Kidney (tissue), 13 donors: ENCODE measurements at regions not wholly inside any gene's neighbourhood (a gene's known extent, or its start where the extent isn't known, plus 50 kb on each side); places are given as distances from the start of the nearest gene placed in this dataset.
A peak's percentile ranks its signal among the peaks of the same experiment; 100 is the strongest.

Experiments
- DNase-seq, 5 donors: peaks; one replicate each; pipeline ENCODE4 v3.0.0-alpha.2; 2013 to 2020
- FAIRE-seq: peaks from 2 replicates; lab custom pipeline; 2012; peaks lifted over from hg19 to GRCh38; lab: Jason Lieb, UNC
- H3K27ac ChIP-seq, 2 donors: one replicate each; pipeline ENCODE4 v1.7.0; 2013; ENCODE audit warnings: low read depth in 2 of 2, low read length in 2 of 2, inconsistent platforms in 1 of 2
- H3K27me3 ChIP-seq: one replicate; pipeline ENCODE4 v1.7.1; 2013; ENCODE audit warnings: low read length, inconsistent platforms; ENCODE audit not compliant: control insufficient read depth, insufficient read depth
- H3K36me3 ChIP-seq, 3 donors: one replicate each; pipeline versions ENCODE4 v1.7.0 to v1.7.1; 2013; ENCODE audit warnings: low read length in 3 of 3, control low read depth in 1 of 3, inconsistent platforms in 1 of 3; ENCODE audit not compliant: insufficient read depth in 3 of 3, control insufficient read depth in 2 of 3
- H3K4me1 ChIP-seq, 3 donors: one replicate each; pipeline versions ENCODE4 v1.7.0 to v1.7.1; 2013; ENCODE audit warnings: low read length in 3 of 3, inconsistent platforms in 1 of 3, low read depth in 1 of 3; ENCODE audit not compliant: control insufficient read depth in 2 of 3, insufficient read depth in 2 of 3
- H3K4me3 ChIP-seq, 3 donors: one replicate each; pipeline versions ENCODE4 v1.7.0 to v1.8.1; 2013; ENCODE audit warnings: low read length in 3 of 3, control low read depth in 1 of 3, inconsistent platforms in 1 of 3
- H3K9ac ChIP-seq, 3 donors: one replicate each; pipeline versions ENCODE4 v1.7.0 to v1.7.1; 2013; ENCODE audit warnings: low read length in 3 of 3, control low read depth in 1 of 3, inconsistent platforms in 1 of 3
- H3K9me3 ChIP-seq, 3 donors: one replicate each; pipeline versions ENCODE4 v1.7.0 to v1.7.1; 2013; ENCODE audit warnings: low read length in 3 of 3, control low read depth in 1 of 3, inconsistent platforms in 1 of 3; ENCODE audit not compliant: control insufficient read depth in 2 of 3, insufficient read depth in 1 of 3
- CTCF ChIP-seq: IDR thresholded peaks from 3 replicates; pipeline ENCODE4 v1.5.1; 2012; ENCODE audit warnings: mild to moderate bottlenecking, moderate library complexity, borderline replicate concordance; ENCODE audit not compliant: insufficient read depth; ENCODE audit errors: extremely low read depth
- intact Hi-C: fragments of 100-400 bp; cut with DNase I; formaldehyde crosslinking; loops from one replicate; pipeline ENCODE4 v1.11.1; 2022
- donor health status: control.
- donor health status: control.
- donor health status: control.
- donor health status: control.
- donor health status: control.
- donor health status: DM: yes; HTN: yes; CAD: no.
- donor health status: Normal renal cell carcinoma (clear cell type).

DNA sequence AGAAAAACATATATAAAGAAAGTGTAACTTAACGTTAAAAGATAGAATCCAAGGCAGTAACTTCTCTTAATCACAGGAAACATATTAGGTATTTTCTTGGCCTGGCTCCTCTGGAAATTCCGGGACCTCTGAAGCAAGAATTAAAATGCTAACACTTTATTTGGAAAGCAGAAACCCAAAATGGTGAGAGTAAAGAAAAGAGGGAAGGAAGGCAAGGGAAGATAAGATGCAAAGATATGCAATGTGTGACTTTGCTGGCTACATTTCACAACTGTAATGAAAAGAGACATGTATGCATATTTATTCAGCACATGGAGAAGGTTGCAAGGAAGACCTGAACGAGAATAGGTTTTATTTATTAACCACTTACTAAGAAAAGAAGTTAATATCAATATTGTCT, 372.5 kb downstream of the TBL1XR1 start:
- intact Hi-C loops: no loop called here
- no peak for TF ChIP-seq CTCF
- FAIRE-seq (no peak), DNase-seq (no peak)
- no peaks in the 10 kb centered on the region for H3K4me1 ChIP-seq
- no peaks in the 10 kb centered on the region for H3K9me3 ChIP-seq
- H3K27ac ChIP-seq: no peak overlapping the region
- H3K27me3 ChIP-seq: no peaks in the 10 kb centered on the region
- no peak overlapping the region for H3K9ac ChIP-seq
- H3K4me3 ChIP-seq: no peak overlapping the region
- no peaks in the 10 kb centered on the region for H3K36me3 ChIP-seq

DNA sequence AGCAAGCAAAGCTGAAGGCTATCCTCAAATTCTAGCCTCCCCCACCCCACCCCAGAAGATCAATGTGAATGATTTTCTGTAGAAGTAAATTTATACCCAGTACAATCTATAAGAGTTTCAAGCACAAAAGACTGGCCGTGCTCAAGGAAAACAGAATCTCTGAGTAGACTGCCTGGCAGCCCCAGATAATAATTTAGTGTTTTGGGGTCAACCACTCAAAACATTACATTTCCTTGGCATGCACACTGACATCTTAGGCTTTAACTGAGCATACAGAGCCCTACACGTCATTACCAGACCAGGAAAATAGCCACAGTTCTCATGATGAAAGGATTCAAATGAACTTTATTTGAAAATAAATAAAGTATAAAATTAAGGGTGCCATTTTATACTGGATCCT, 376.5 kb downstream of the TBL1XR1 start:
- TF ChIP-seq CTCF: no peak
- H3K9me3 ChIP-seq: no peaks in the 10 kb centered on the region
- intact Hi-C loops: no loop called here
- no peak overlapping the region for H3K27ac ChIP-seq
- H3K36me3 ChIP-seq: no peaks in the 10 kb centered on the region
- H3K27me3 ChIP-seq: no peaks in the 10 kb centered on the region
- no peaks in the 10 kb centered on the region for H3K4me1 ChIP-seq
- H3K9ac ChIP-seq: no peak overlapping the region
- DNase-seq: no peak
- FAIRE-seq: no peak
- H3K4me3 ChIP-seq: no peak overlapping the region

DNA sequence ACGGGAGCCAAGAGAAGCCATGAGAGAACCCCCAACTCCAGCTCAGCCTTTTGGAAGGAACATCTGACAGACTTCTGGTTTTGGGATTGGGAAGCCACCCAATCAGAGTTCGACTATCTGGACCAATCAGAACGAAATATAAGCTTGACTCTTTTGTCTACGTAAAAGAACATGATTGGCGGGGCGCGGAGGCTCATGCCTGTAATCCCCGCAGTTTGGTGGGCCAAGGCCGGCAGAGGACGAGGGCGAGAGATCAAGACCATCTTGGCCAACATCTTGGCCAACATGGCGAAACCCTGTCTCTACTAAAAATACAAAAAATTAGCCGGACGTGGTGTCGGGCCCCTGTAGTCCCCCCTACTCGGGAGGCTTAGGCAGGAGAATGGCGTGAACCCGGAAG, 380.3 kb downstream of the TBL1XR1 start:
- Histone ChIP-seq H3K9me3 (no peaks in the 10 kb centered on the region), H3K9ac (no peak overlapping the region), H3K4me3 (no peak overlapping the region), H3K27me3 (no peaks in the 10 kb centered on the region), H3K36me3 (no peaks in the 10 kb centered on the region), H3K4me1 (no peaks in the 10 kb centered on the region), H3K27ac (no peak overlapping the region)
- TF ChIP-seq CTCF: no peak
- DNase-seq (no peak), FAIRE-seq (no peak)
- intact Hi-C loops: no loop called here

DNA sequence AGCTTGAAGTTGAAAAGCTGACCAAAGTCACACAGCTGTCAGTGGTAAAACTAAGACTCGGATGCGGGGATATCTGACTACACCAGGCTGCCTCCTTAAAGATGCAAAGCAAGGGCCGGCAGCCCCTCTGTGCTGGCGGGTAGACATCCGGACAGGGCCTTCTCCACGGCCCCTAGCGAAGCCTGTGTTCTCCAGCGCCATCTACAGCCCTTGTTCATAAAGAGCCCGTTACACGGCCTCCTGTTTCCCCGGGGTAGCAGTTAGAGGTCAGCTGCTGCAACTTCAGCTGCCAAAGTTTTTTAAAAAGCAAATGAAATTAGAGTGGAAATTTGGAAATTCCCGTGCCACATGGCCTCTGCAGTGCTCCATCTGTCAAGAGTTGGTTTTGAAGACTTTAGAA, 383.0 kb downstream of the TBL1XR1 start:
- H3K27ac ChIP-seq: no peak overlapping the region
- no peaks in the 10 kb centered on the region for H3K4me1 ChIP-seq
- no peaks in the 10 kb centered on the region for H3K27me3 ChIP-seq
- no peak overlapping the region for H3K4me3 ChIP-seq
- H3K36me3 ChIP-seq: no peaks in the 10 kb centered on the region
- no peak overlapping the region for H3K9ac ChIP-seq
- intact Hi-C loops: no loop called here
- peak; percentile 72 to 86 (median 82) for DNase-seq
- TF ChIP-seq CTCF: peak; percentile 47
- no peaks in the 10 kb centered on the region for H3K9me3 ChIP-seq
- FAIRE-seq: no peak
